GM12878 (cell line): ENCODE measurements at regions not wholly inside any gene's neighbourhood (a gene's known extent, or its start where the extent isn't known, plus 50 kb on each side); places are given as distances from the start of the nearest gene placed in this dataset.

Experiments used
- ATAC-seq: fragments of 200-7000 bp; cut with Tn5 transposase; 3 replicates; pipeline ENCODE4 v1.9.1; 2020; ENCODE audit warnings: mild to moderate bottlenecking, moderate library complexity
- BruUV-seq: library from RNA; stranded (reverse); fragments of 400-500 nt; replicated peaks from 2 replicates; lab custom pipeline; 2021; lab: Mats Ljungman, UMichigan
- CTCF ChIA-PET: fragments of 300-600 bp; sonication (Branson Sonifier 250); formaldehyde crosslinking; extraction: SDS; loops from one replicate; lab custom pipeline; 2021; ENCODE audit warnings: inconsistent platforms; lab: Yijun Ruan, JAX
- POLR2A ChIA-PET: fragments of 350-600 bp; formaldehyde crosslinking; extraction: SDS; loops from one replicate; lab custom pipeline; 2021; ENCODE audit warnings: inconsistent platforms; lab: Charles Lee
- RAD21 ChIA-PET: fragments of 300-600 bp; sonication (Branson Sonifier 250); formaldehyde crosslinking; loops from one replicate; lab custom pipeline; 2023; ENCODE audit warnings: antibody characterized with exemption; ENCODE audit not compliant: unreplicated experiment; lab: Charles Lee
- SMC1A ChIA-PET: fragments of 300-600 bp; sonication (Branson Sonifier 250); formaldehyde crosslinking; loops from one replicate; lab custom pipeline; 2023; ENCODE audit not compliant: unreplicated experiment, uncharacterized antibody; lab: Charles Lee
- DNase-seq: peaks from one replicate; pipeline ENCODE4 v3.0.0-alpha.2; 2011; ENCODE audit warnings: low read depth, low spot score
- FAIRE-seq: peaks from 3 replicates; lab custom pipeline; 2011; peaks lifted over from hg19 to GRCh38; lab: Jason Lieb, UNC
- H2AFZ ChIP-seq: 2 replicates; pipeline ENCODE4 v1.6.0; 2011; ENCODE audit warnings: low read depth, low read length, control low read depth; ENCODE audit not compliant: control insufficient read depth
- H3K27ac ChIP-seq: 2 replicates; pipeline ENCODE4 v1.5.1; 2011; ENCODE audit warnings: control low read depth; ENCODE audit not compliant: control insufficient read depth, insufficient read depth
- H3K27me3 ChIP-seq, 2 experiments: replicated peaks in 1 of 2; 2 replicates each; pipeline versions ENCODE4 v1.6.0 to v1.6.1; 2011; ENCODE audit warnings: low read length in 1 of 2; ENCODE audit not compliant: control insufficient read depth in 2 of 2, insufficient read depth in 2 of 2
- H3K36me3 ChIP-seq, 2 experiments: 2 replicates each; pipeline ENCODE4 v1.5.1; 2011; ENCODE audit warnings: low read length in 1 of 2; ENCODE audit not compliant: control insufficient read depth in 2 of 2, insufficient read depth in 2 of 2
- H3K4me1 ChIP-seq: 2 replicates; pipeline ENCODE4 v1.6.1; 2011; ENCODE audit warnings: mild to moderate bottlenecking, low read length, moderate library complexity, mixed read lengths; ENCODE audit not compliant: control insufficient read depth, insufficient read depth
- H3K4me2 ChIP-seq: 2 replicates; pipeline ENCODE4 v1.6.0; 2011; ENCODE audit warnings: control low read depth; ENCODE audit not compliant: control insufficient read depth, insufficient read depth
- H3K4me3 ChIP-seq: fragments of 200-600 bp; sonication (generic); 2 replicates; pipeline ENCODE4 v1.5.1; 2016
- H3K79me2 ChIP-seq: 2 replicates; pipeline ENCODE4 v1.6.0; 2011; ENCODE audit warnings: low read length; ENCODE audit not compliant: control insufficient read depth, insufficient read depth
- H3K9ac ChIP-seq: 2 replicates; pipeline ENCODE4 v1.8.0; 2011; ENCODE audit warnings: low read length, control low read depth, mixed read lengths; ENCODE audit not compliant: control insufficient read depth, insufficient read depth
- H3K9me3 ChIP-seq: replicated peaks from 3 replicates; pipeline ENCODE4 v1.5.1; 2011; ENCODE audit warnings: mild to moderate bottlenecking, low read length; ENCODE audit not compliant: control insufficient read depth, insufficient read depth
- H4K20me1 ChIP-seq: 2 replicates; pipeline ENCODE4 v1.6.0; 2011; ENCODE audit not compliant: control insufficient read depth, insufficient read depth
- ATF7 ChIP-seq: fragments of 450-650 bp; IDR thresholded peaks from 2 replicates; pipeline ENCODE4 v1.6.1; 2016; ENCODE audit warnings: low read depth, mild to moderate bottlenecking
- CEBPB ChIP-seq, 2 experiments: fragments of 150-350 bp in 1 of 2; IDR thresholded peaks; 2 replicates each; pipeline ENCODE4 v1.6.1; 2012 to 2014; ENCODE audit warnings: low read depth in 2 of 2, low read length in 2 of 2, borderline replicate concordance in 1 of 2, inconsistent platforms in 1 of 2
- FOXM1 ChIP-seq: IDR thresholded peaks from 2 replicates; pipeline ENCODE4 v1.6.1; 2012; ENCODE audit warnings: low read depth, mild to moderate bottlenecking, inconsistent platforms, low read length, moderate library complexity
- HCFC1 ChIP-seq: fragments of 150-350 bp; IDR thresholded peaks from 2 replicates; pipeline ENCODE4 v1.6.1; 2014; ENCODE audit warnings: low read length
- HDAC2 ChIP-seq: fragments of 200-600 bp; sonication (generic); IDR thresholded peaks from 2 replicates; pipeline ENCODE4 v1.6.1; 2017
- KLF5 ChIP-seq: fragments of 450-650 bp; IDR thresholded peaks from 2 replicates; pipeline ENCODE4 v1.6.1; 2014; ENCODE audit warnings: mild to moderate bottlenecking; ENCODE audit not compliant: partially characterized antibody
- NRF1 ChIP-seq: conservative IDR thresholded peaks from 2 replicates; pipeline ENCODE4 v1.6.1; 2011; ENCODE audit warnings: mild to moderate bottlenecking, low read depth, low read length, improper control_type of control experiment
- PML ChIP-seq: IDR thresholded peaks from 2 replicates; pipeline ENCODE4 v1.6.1; 2012; ENCODE audit warnings: low read length, inconsistent platforms
- RAD51 ChIP-seq: fragments of 450-650 bp; IDR thresholded peaks from 2 replicates; pipeline ENCODE4 v1.6.1; 2016; ENCODE audit warnings: moderate library complexity, mild to moderate bottlenecking, inconsistent platforms
- SMAD5 ChIP-seq: IDR thresholded peaks from 2 replicates; pipeline ENCODE4 v1.6.1; 2016; ENCODE audit warnings: antibody characterized with exemption, low read depth
- SUZ12 ChIP-seq: fragments of 200-600 bp; sonication (generic); IDR thresholded peaks from one replicate; pipeline ENCODE4 v1.6.1; 2018; ENCODE audit warnings: antibody characterized with exemption, mild to moderate bottlenecking; ENCODE audit not compliant: unreplicated experiment
- TAF1 ChIP-seq: IDR thresholded peaks from 2 replicates; pipeline ENCODE4 v1.6.1; 2011; ENCODE audit warnings: mild to moderate bottlenecking, low read depth, low read length, borderline replicate concordance
- TARDBP ChIP-seq: IDR thresholded peaks from 2 replicates; pipeline ENCODE4 v1.6.1; 2016; ENCODE audit warnings: borderline replicate concordance
- ZNF384 ChIP-seq: IDR thresholded peaks from 2 replicates; pipeline ENCODE4 v1.6.1; 2012; ENCODE audit warnings: low read depth, mild to moderate bottlenecking, low read length, improper control_type of control experiment, borderline replicate concordance
- ZSCAN29 ChIP-seq: fragments of 450-650 bp; IDR thresholded peaks from 2 replicates; pipeline ENCODE4 v1.6.1; 2017; ENCODE audit warnings: mild to moderate bottlenecking, moderate library complexity
- WGBS: methylation state at CpG from one replicate; pipeline ENCODE4 v1.1.6; 2016; ENCODE audit warnings: low lambda C conversion rate; ENCODE audit not compliant: insufficient replicate concordance, insufficient coverage; ENCODE audit errors: missing lambda C conversion rate; 5-methylcytosine and 5-hydroxymethylcytosine counted together
- in situ Hi-C: fragments of 300-500 bp; cut with MboI; formaldehyde crosslinking; loops from 9 replicates; pipeline ENCODE4 v1.14.3; 2018; ENCODE audit warnings: mixed read lengths
- intact Hi-C: fragments of 100-400 bp; cut with micrococcal nuclease; formaldehyde crosslinking; loops from one replicate; pipeline ENCODE4 v1.14.2; 2022; ENCODE audit not compliant: unreplicated experiment
- TF ChIP-seq, protein P1 (sequence below): IDR thresholded peaks from 2 replicates; pipeline ENCODE4 v1.6.1; 2012; ENCODE audit warnings: mild to moderate bottlenecking, low read depth, low read length
- TF ChIP-seq, protein P2 (sequence below): IDR thresholded peaks from 2 replicates; pipeline ENCODE4 v1.6.1; 2011; ENCODE audit warnings: borderline replicate concordance, low read depth, mild to moderate bottlenecking, moderate library complexity, low read length; ENCODE audit not compliant: insufficient read depth, poor library complexity, severe bottlenecking
- TF ChIP-seq, protein P3 (sequence below): fragments of 450-650 bp; conservative IDR thresholded peaks from 2 replicates; pipeline ENCODE4 v1.6.1; 2017; ENCODE audit warnings: mild to moderate bottlenecking, moderate library complexity

DNA sequence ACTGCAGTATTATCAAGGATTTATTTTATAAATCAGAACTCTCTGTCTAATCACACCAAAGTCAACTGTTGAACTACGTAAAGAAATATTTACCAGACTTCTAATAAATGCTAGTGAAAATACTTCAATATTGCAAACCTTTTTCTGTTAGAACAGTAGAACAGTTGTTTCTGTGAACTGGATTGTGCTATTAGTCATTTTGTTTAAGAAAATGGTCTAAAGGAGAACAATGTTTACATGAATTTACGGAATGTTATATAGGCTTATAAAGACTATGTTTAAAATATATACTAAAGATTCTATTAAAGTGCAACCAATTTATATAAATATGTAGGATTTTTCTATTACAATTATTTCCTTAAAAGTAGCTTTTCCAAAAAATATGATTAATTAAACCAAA is 471.4 kb downstream of the FSCB start (continued):
- TF ChIP-seq, protein P1, sequence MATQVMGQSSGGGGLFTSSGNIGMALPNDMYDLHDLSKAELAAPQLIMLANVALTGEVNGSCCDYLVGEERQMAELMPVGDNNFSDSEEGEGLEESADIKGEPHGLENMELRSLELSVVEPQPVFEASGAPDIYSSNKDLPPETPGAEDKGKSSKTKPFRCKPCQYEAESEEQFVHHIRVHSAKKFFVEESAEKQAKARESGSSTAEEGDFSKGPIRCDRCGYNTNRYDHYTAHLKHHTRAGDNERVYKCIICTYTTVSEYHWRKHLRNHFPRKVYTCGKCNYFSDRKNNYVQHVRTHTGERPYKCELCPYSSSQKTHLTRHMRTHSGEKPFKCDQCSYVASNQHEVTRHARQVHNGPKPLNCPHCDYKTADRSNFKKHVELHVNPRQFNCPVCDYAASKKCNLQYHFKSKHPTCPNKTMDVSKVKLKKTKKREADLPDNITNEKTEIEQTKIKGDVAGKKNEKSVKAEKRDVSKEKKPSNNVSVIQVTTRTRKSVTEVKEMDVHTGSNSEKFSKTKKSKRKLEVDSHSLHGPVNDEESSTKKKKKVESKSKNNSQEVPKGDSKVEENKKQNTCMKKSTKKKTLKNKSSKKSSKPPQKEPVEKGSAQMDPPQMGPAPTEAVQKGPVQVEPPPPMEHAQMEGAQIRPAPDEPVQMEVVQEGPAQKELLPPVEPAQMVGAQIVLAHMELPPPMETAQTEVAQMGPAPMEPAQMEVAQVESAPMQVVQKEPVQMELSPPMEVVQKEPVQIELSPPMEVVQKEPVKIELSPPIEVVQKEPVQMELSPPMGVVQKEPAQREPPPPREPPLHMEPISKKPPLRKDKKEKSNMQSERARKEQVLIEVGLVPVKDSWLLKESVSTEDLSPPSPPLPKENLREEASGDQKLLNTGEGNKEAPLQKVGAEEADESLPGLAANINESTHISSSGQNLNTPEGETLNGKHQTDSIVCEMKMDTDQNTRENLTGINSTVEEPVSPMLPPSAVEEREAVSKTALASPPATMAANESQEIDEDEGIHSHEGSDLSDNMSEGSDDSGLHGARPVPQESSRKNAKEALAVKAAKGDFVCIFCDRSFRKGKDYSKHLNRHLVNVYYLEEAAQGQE = no peak
- no peak for TF ChIP-seq SUZ12

DNA sequence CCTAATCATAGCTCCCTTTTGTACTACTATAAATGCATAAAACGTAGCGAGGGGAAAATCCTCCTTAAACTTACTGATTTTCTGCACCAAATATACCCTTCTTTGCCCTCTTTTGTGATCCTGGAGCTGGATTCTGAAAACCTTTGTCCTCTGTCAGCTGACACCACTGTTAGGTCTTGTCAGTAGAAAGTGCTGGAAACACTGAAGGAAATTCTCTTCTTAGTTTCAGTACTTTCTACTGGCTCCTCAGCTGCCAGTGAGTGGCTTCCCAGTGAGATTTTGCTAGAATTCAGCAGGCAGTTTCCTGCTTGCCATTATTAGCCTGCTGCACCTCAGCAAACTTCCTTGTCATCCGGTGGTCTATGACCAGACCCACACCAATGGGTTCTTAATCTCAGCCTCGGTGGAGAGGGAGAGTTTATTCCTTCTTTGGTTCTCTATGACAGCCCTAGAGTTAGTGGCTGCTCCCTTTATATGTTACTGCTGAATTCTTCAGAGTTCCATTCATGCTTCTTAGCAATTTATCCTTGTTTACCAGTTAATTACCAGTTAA is 476.2 kb downstream of the FSCB start:
- no peak overlapping the region for H3K4me2 ChIP-seq
- H3K4me3 ChIP-seq = no peak overlapping the region
- no peaks in the 10 kb centered on the region for H3K79me2 ChIP-seq
- ChIA-PET SMC1A (no interaction called here), POLR2A (no interaction called here), RAD21 (no interaction called here), CTCF (no interaction called here)
- H3K9me3 ChIP-seq = no peaks in the 10 kb centered on the region
- no peaks in the 10 kb centered on the region for H3K4me1 ChIP-seq
- no peak for FAIRE-seq
- no peak for DNase-seq
- no peaks in the 10 kb centered on the region for H3K27me3 ChIP-seq
- BruUV-seq = no TSS peak
- H2AFZ ChIP-seq = no peak overlapping the region
- 11% methylated on average over 4 of the region's 4 CpGs for WGBS
- no peaks in the 10 kb centered on the region for H4K20me1 ChIP-seq
- ATAC-seq = no peak
- no peak overlapping the region for H3K9ac ChIP-seq
- no peaks in the 10 kb centered on the region for H3K36me3 ChIP-seq
- no peak overlapping the region for H3K27ac ChIP-seq
- in situ Hi-C loops (no loop called here), intact Hi-C loops (no loop called here)
- no peak for TF ChIP-seq HCFC1
- TF ChIP-seq RAD51 = no peak
- TF ChIP-seq FOXM1 = no peak
- TF ChIP-seq ZSCAN29 = no peak
- TF ChIP-seq, protein P2, sequence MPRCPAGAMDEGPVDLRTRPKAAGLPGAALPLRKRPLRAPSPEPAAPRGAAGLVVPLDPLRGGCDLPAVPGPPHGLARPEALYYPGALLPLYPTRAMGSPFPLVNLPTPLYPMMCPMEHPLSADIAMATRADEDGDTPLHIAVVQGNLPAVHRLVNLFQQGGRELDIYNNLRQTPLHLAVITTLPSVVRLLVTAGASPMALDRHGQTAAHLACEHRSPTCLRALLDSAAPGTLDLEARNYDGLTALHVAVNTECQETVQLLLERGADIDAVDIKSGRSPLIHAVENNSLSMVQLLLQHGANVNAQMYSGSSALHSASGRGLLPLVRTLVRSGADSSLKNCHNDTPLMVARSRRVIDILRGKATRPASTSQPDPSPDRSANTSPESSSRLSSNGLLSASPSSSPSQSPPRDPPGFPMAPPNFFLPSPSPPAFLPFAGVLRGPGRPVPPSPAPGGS = no peak
- TF ChIP-seq KLF5 = no peak
- no peak for TF ChIP-seq TARDBP
- no peak for TF ChIP-seq PML
- TF ChIP-seq, protein P3, sequence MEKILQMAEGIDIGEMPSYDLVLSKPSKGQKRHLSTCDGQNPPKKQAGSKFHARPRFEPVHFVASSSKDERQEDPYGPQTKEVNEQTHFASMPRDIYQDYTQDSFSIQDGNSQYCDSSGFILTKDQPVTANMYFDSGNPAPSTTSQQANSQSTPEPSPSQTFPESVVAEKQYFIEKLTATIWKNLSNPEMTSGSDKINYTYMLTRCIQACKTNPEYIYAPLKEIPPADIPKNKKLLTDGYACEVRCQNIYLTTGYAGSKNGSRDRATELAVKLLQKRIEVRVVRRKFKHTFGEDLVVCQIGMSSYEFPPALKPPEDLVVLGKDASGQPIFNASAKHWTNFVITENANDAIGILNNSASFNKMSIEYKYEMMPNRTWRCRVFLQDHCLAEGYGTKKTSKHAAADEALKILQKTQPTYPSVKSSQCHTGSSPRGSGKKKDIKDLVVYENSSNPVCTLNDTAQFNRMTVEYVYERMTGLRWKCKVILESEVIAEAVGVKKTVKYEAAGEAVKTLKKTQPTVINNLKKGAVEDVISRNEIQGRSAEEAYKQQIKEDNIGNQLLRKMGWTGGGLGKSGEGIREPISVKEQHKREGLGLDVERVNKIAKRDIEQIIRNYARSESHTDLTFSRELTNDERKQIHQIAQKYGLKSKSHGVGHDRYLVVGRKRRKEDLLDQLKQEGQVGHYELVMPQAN = no peak
- no peak for TF ChIP-seq HDAC2
- no peak for TF ChIP-seq CEBPB (IDR thresholded peaks at IDR 0.05; ENCODE audit: borderline replicate concordance in 1 of 2, low read depth in 2 of 2, low read length in 2 of 2)
- no peak for TF ChIP-seq SMAD5
- no peak for TF ChIP-seq ATF7
- TF ChIP-seq NRF1 = no peak
- no peak for TF ChIP-seq TAF1
- TF ChIP-seq ZNF384 = no peak
